Right forelimb (tissue), 1 donor: ENCODE measurements at regions not wholly inside any gene's neighbourhood (a gene's known extent, or its start where the extent isn't known, plus 50 kb on each side); places are given as distances from the start of the nearest gene placed in this dataset.
"Not testable (repeated sequence)": the region's sequence is repeated elsewhere in the genome, so short reads cannot be mapped to it uniquely, and the experiment has no call there.

Experiments used
- DNase-seq: peaks from one replicate; pipeline ENCODE4 v3.0.0-alpha.2; 2018

- DNase-seq, result no peak
Measured at GRCh38 chr4:106869551-106869950, 166.6 kb downstream of the DKK2 start.

GRCh38 chr4:106868381-106869035 is 167.6 kb downstream of the DKK2 start:
- DNase-seq, result no peak

- no peak for DNase-seq
Measured at GRCh38 chr4:106864231-106864630, 171.9 kb downstream of the DKK2 start.

GRCh38 chr4:106854569-106855351 is 181.4 kb downstream of the DKK2 start:
- DNase-seq, result no peak

GRCh38 chr4:106852426-106852825 is 183.7 kb downstream of the DKK2 start:
- DNase-seq, result no peak

- no peak for DNase-seq
Measured at GRCh38 chr4:106851726-106852125, 184.4 kb downstream of the DKK2 start.

GRCh38 chr4:106850691-106851090 is 185.4 kb downstream of the DKK2 start:
- no peak for DNase-seq

- DNase-seq, result no peak
Measured at GRCh38 chr4:106835919-106836318, 200.2 kb downstream of the DKK2 start.

- no peak for DNase-seq
Measured at GRCh38 chr4:106830879-106831278, 205.2 kb downstream of the DKK2 start.

GRCh38 chr4:106818764-106819163 is 217.3 kb downstream of the DKK2 start:
- DNase-seq, result no peak

- DNase-seq, result no peak
Measured at GRCh38 chr4:106816496-106816895, 219.6 kb downstream of the DKK2 start.

GRCh38 chr4:106810122-106810521 is 226.0 kb downstream of the DKK2 start:
- no peak for DNase-seq

GRCh38 chr4:106809076-106809475 is 227.0 kb downstream of the DKK2 start:
- no peak for DNase-seq

GRCh38 chr4:106806158-106806797 is 229.8 kb downstream of the DKK2 start:
- DNase-seq, result no peak

- DNase-seq, result no peak
Measured at GRCh38 chr4:106803083-106803482, 233.0 kb downstream of the DKK2 start.

- no peak for DNase-seq
Measured at GRCh38 chr4:106801386-106801785, 234.7 kb downstream of the DKK2 start.

GRCh38 chr4:106796876-106797275 is 239.2 kb downstream of the DKK2 start:
- DNase-seq, result no peak

- DNase-seq, result no peak
Measured at GRCh38 chr4:106795326-106795725, 240.8 kb downstream of the DKK2 start.

GRCh38 chr4:106793933-106794332 is 242.2 kb downstream of the DKK2 start:
- no peak for DNase-seq

GRCh38 chr4:106775636-106776035 is 260.5 kb downstream of the DKK2 start:
- no peak for DNase-seq

- DNase-seq, result not testable (repeated sequence)
Measured at GRCh38 chr4:106774055-106774454, 262.1 kb downstream of the DKK2 start.

- no peak for DNase-seq
Measured at GRCh38 chr4:106773076-106773905, 262.8 kb downstream of the DKK2 start.

- DNase-seq, result no peak
Measured at GRCh38 chr4:106767991-106768390, 268.1 kb downstream of the DKK2 start.
